ENCODE measurements at regions not wholly inside any gene's neighbourhood (a gene's known extent, or its start where the extent isn't known, plus 50 kb on each side); places are given as distances from the start of the nearest gene placed in this dataset.

DNA sequence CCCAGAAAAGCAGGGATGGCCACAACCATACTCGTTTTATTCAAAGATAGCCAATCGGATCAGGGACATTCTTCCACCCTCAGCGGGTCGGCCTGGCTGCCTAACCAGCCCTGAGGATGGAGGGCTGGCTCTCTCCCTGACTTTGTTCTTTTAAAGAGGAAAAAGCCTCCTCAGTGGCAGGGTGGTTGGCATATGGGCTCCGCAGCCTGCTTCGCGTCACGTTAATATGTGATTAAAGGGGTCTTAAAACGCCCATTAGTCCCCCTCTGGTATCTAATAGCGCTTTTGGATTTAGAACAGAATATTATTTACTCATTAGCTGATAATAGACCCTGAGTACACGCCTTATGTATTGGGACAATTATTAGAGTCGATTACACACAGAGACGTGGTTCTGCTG, 199.4 kb downstream of the PHETA1 start:
- TF ChIP-seq, protein P1, sequence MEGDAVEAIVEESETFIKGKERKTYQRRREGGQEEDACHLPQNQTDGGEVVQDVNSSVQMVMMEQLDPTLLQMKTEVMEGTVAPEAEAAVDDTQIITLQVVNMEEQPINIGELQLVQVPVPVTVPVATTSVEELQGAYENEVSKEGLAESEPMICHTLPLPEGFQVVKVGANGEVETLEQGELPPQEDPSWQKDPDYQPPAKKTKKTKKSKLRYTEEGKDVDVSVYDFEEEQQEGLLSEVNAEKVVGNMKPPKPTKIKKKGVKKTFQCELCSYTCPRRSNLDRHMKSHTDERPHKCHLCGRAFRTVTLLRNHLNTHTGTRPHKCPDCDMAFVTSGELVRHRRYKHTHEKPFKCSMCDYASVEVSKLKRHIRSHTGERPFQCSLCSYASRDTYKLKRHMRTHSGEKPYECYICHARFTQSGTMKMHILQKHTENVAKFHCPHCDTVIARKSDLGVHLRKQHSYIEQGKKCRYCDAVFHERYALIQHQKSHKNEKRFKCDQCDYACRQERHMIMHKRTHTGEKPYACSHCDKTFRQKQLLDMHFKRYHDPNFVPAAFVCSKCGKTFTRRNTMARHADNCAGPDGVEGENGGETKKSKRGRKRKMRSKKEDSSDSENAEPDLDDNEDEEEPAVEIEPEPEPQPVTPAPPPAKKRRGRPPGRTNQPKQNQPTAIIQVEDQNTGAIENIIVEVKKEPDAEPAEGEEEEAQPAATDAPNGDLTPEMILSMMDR (IDR thresholded peaks at IDR 0.05): no peak
- TF ChIP-seq EP300 (IDR thresholded peaks at IDR 0.05) (no peak), POLR2A (IDR thresholded peaks at IDR 0.05) (no peak)

All from ovary (tissue), 3 donors.